ENCODE measurements at regions not wholly inside any gene's neighbourhood (a gene's known extent, or its start where the extent isn't known, plus 50 kb on each side); places are given as distances from the start of the nearest gene placed in this dataset.

GRCh38 chr12:131454418-131455217 is 256.3 kb upstream of the SFSWAP start:
- no peak for TF ChIP-seq POLR2A (IDR thresholded peaks at IDR 0.05)
- TF ChIP-seq, protein P1, sequence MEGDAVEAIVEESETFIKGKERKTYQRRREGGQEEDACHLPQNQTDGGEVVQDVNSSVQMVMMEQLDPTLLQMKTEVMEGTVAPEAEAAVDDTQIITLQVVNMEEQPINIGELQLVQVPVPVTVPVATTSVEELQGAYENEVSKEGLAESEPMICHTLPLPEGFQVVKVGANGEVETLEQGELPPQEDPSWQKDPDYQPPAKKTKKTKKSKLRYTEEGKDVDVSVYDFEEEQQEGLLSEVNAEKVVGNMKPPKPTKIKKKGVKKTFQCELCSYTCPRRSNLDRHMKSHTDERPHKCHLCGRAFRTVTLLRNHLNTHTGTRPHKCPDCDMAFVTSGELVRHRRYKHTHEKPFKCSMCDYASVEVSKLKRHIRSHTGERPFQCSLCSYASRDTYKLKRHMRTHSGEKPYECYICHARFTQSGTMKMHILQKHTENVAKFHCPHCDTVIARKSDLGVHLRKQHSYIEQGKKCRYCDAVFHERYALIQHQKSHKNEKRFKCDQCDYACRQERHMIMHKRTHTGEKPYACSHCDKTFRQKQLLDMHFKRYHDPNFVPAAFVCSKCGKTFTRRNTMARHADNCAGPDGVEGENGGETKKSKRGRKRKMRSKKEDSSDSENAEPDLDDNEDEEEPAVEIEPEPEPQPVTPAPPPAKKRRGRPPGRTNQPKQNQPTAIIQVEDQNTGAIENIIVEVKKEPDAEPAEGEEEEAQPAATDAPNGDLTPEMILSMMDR (IDR thresholded peaks at IDR 0.05): peak in 4 of 6 experiments; percentile 11 to 66 (median 52)
- DNase-seq: peak in 1 of 3 donors; percentile 63
- Histone ChIP-seq H3K36me3 (no peaks in the 10 kb centered on the region), H3K4me1 (no peaks in the 10 kb centered on the region), H3K27ac (no peak overlapping the region), H3K27me3 (no peaks in the 10 kb centered on the region), H3K4me3 (no peak overlapping the region), H3K9me3 (no peaks in the 10 kb centered on the region)

- Histone ChIP-seq H3K36me3 (no peaks in the 10 kb centered on the region), H3K4me1 (no peaks in the 10 kb centered on the region), H3K27ac (no peak overlapping the region), H3K4me3 (no peak overlapping the region), H3K27me3 (no peaks in the 10 kb centered on the region), H3K9me3 (no peaks in the 10 kb centered on the region)
- no peak for TF ChIP-seq POLR2A (IDR thresholded peaks at IDR 0.05)
- TF ChIP-seq, protein P1 (IDR thresholded peaks at IDR 0.05): no peak
- DNase-seq: no peak
These were observed 255.7 kb upstream of the SFSWAP start for GRCh38 chr12:131455218-131455506.

GRCh38 chr12:131455581-131456110 is 255.2 kb upstream of the SFSWAP start:
- H3K27me3 ChIP-seq: no peaks in the 10 kb centered on the region
- H3K36me3 ChIP-seq: no peaks in the 10 kb centered on the region
- H3K27ac ChIP-seq: no peak overlapping the region
- H3K4me3 ChIP-seq: no peak overlapping the region
- DNase-seq: no peak
- TF ChIP-seq, protein P1 (IDR thresholded peaks at IDR 0.05): no peak
- TF ChIP-seq POLR2A (IDR thresholded peaks at IDR 0.05): no peak
- no peaks in the 10 kb centered on the region for H3K9me3 ChIP-seq
- H3K4me1 ChIP-seq: no peaks in the 10 kb centered on the region

DNA sequence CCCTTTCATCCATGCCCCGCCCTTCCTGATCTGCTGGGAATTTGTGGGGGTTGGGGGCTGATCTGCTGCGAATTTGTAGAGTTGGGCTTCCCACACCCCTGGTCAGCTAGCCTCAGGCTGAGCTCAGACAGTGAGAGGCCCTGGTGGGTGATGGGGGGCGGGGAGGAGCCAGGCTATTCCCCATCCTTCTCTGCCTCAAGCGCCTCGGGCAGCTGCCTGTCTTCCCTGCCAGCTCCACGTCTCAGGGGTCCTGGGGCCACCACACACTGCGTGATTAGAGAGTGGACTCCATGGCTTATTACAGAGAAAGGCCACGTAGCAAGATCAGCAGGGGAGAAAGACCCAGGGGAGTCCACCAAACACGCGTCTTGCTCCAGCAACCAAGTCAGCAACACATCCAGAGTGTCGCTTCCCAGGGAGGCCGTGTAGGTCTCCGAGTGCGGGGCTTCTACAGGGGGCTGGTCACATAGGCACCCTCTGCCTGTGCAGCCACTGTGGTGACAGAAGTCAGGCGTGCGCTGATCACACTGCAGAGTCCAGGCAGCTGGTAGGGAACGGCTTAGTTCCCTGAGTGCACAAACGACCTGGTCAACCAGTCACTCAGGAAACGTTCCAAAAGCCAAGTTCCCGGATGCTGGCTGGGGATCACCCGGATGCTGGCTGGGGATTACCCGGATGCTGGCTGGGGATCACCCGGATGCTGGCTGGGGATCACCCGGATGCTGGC is 254.4 kb upstream of the SFSWAP start:
- H3K4me1 ChIP-seq: no peaks in the 10 kb centered on the region
- no peaks in the 10 kb centered on the region for H3K27me3 ChIP-seq
- no peak for TF ChIP-seq POLR2A (IDR thresholded peaks at IDR 0.05)
- TF ChIP-seq, protein P1 (IDR thresholded peaks at IDR 0.05): no peak
- H3K36me3 ChIP-seq: no peaks in the 10 kb centered on the region
- H3K9me3 ChIP-seq: no peaks in the 10 kb centered on the region
- no peak for DNase-seq
- H3K27ac ChIP-seq: no peak overlapping the region
- no peak overlapping the region for H3K4me3 ChIP-seq

GRCh38 chr12:131457028-131457310 is 253.9 kb upstream of the SFSWAP start:
- no peak for DNase-seq
- no peaks in the 10 kb centered on the region for H3K4me1 ChIP-seq
- no peaks in the 10 kb centered on the region for H3K27me3 ChIP-seq

More at GRCh38 chr12:131457028-131457310, 253.9 kb upstream of the SFSWAP start:
- H3K4me3 ChIP-seq: no peak overlapping the region
- no peaks in the 10 kb centered on the region for H3K9me3 ChIP-seq
- H3K36me3 ChIP-seq: no peaks in the 10 kb centered on the region
- TF ChIP-seq, protein P1 (IDR thresholded peaks at IDR 0.05): no peak
- TF ChIP-seq POLR2A (IDR thresholded peaks at IDR 0.05): no peak
- no peak overlapping the region for H3K27ac ChIP-seq
